NCI-H1105 treated with DMSO at 0.1 percent for 48 hours (cell line): ENCODE measurements at regions not wholly inside any gene's neighbourhood (a gene's known extent, or its start where the extent isn't known, plus 50 kb on each side); places are given as distances from the start of the nearest gene placed in this dataset.

Experiments
- DNase-seq: peaks from one replicate; lab custom pipeline; 2025; lab: John Stamatoyannopoulos, UW

DNA sequence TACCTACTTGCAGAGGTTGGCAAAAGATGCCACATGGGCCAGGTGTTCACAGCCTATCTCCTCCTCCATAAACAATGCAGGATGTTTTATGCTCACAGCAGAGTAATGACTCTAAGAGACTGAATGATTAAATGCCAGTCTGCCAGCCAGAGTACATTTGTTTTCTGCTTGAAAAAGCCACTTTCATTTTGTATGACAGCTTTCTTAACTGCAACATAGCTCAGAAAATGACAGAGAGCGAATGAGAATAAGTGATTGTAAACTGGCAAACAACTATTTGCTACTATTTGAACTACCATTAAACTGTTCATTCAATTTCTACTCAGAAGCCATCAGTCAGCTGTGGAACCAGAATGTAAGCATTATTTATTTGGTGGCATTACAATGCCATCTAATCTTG, 50.6 kb upstream of the DCC start:
- peak; percentile 72 for DNase-seq
